Adipocyte (in vitro differentiated cells): ENCODE measurements at regions not wholly inside any gene's neighbourhood (a gene's known extent, or its start where the extent isn't known, plus 50 kb on each side); places are given as distances from the start of the nearest gene placed in this dataset.
"Not testable (repeated sequence)": the region's sequence is repeated elsewhere in the genome, so short reads cannot be mapped to it uniquely, and the experiment has no call there.

Experiments used
- DNase-seq: peaks from one replicate; pipeline ENCODE4 v3.0.0-alpha.2; 2015; ENCODE audit warnings: low read depth
- H3K27me3 ChIP-seq: replicated peaks from 2 replicates; pipeline ENCODE4 v1.7.0; 2013; ENCODE audit warnings: mild to moderate bottlenecking, low read length, moderate library complexity; ENCODE audit not compliant: control insufficient read depth, insufficient read depth
- H3K36me3 ChIP-seq: 2 replicates; pipeline ENCODE4 v1.7.0; 2013; ENCODE audit warnings: low read length, mild to moderate bottlenecking, moderate library complexity; ENCODE audit not compliant: control insufficient read depth, insufficient read depth, severe bottlenecking
- H3K4me1 ChIP-seq: 2 replicates; pipeline ENCODE4 v1.7.0; 2013; ENCODE audit warnings: mild to moderate bottlenecking, low read length, moderate library complexity; ENCODE audit not compliant: control insufficient read depth, insufficient read depth
- H3K4me3 ChIP-seq: 2 replicates; pipeline ENCODE4 v1.7.0; 2013; ENCODE audit warnings: mild to moderate bottlenecking, low read length, moderate library complexity
- H3K9ac ChIP-seq: 2 replicates; pipeline ENCODE4 v1.7.0; 2013; ENCODE audit warnings: mild to moderate bottlenecking, low read length, moderate library complexity
- H3K9me3 ChIP-seq: 2 replicates; pipeline ENCODE4 v1.7.0; 2013; ENCODE audit warnings: mild to moderate bottlenecking, low read length, moderate library complexity; ENCODE audit not compliant: control insufficient read depth

DNA sequence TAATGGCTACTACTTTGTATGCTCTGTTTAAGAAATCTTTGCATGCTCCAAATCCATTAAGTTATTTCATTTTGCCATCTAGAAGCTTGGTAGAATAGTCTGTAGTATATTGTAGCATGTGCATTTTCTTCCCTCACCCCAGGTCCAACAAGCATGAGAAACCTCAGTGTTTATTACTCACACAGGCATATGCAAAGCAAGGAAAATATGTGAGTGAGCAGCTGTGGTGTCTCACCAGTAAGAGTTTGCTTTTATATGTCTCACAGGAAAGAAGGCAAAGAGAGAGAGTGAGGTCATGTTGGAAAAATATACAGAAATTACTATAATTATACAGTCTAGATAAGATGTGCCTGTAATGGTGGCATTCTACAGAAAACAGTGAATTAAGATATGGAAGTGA is 312.5 kb downstream of the C3orf38 start:
- no peaks in the 10 kb centered on the region for H3K4me1 ChIP-seq
- no peaks in the 10 kb centered on the region for H3K9me3 ChIP-seq
- no peak overlapping the region for H3K9ac ChIP-seq
- DNase-seq, result no peak
- H3K4me3 ChIP-seq, result no peak overlapping the region
- H3K36me3 ChIP-seq, result no peaks in the 10 kb centered on the region
- H3K27me3 ChIP-seq, result no peaks in the 10 kb centered on the region

DNA sequence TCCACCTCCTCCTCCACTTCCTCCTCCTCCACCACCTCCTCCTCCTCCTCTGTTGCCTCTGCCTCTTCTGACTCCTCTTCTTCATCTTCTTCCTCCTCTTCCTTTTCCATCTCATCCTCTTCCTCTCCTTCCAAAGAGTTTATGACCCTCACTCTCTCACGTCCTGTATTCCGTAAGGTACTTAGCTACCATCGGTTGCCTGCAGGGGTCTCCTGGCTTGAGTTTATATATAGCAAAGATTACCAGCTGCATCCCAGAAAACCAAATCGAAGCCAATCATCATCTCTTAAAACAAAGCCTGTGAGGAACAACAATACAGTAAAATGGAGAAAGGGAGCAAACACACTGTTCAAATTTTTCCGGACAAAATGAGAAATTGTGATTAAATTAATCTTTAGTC is 317.4 kb downstream of the C3orf38 start:
- Histone ChIP-seq H3K36me3 (no peaks in the 10 kb centered on the region), H3K27me3 (no peaks in the 10 kb centered on the region), H3K9me3 (no peaks in the 10 kb centered on the region), H3K4me1 (no peaks in the 10 kb centered on the region), H3K9ac (no peak overlapping the region), H3K4me3 (no peak overlapping the region)
- no peak for DNase-seq

DNA sequence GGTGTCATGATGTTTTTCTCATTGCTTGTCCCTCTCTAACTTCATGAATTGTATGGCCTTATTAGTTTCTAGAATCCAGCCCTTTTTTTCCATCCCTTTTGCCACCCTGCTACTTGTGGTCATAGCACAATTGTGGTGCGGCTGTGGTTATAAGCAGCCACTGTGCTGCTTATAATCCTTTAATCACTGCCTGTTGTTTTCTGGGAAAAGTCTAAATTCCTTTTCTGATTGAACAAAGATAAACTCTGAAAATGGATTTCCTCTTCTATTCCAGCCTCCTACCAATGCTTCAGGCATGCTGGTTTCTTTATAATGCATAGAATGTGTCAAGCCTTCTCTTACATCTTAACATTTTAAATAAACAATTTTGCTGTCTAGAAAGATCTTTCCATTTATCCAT is 319.5 kb downstream of the C3orf38 start:
- Histone ChIP-seq H3K9ac (no peak overlapping the region), H3K9me3 (no peaks in the 10 kb centered on the region), H3K4me3 (no peak overlapping the region), H3K36me3 (no peaks in the 10 kb centered on the region), H3K4me1 (no peaks in the 10 kb centered on the region), H3K27me3 (no peaks in the 10 kb centered on the region)
- DNase-seq, result no peak

DNA sequence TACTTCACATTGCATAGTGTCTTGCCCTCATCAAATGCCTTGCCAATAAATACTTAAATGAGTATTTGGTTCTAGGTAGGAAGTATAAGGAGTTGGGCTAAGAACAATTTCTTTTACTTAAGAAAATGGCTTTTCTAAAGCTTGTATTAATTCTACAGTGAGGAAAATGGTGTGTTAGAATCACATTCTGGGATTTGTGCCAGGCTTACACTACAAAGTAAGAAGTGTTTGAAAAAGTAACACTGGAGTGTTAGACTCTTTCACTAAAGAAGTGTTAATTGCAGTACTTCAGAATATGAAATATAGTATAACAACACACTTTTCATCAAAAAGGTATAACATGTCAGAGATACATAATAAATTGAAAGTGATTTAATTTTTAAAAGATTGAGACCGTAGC is 328.7 kb downstream of the C3orf38 start:
- no peak for DNase-seq
- Histone ChIP-seq H3K36me3 (no peaks in the 10 kb centered on the region), H3K9me3 (no peaks in the 10 kb centered on the region), H3K27me3 (no peaks in the 10 kb centered on the region), H3K4me1 (no peaks in the 10 kb centered on the region), H3K9ac (no peak overlapping the region), H3K4me3 (no peak overlapping the region)

DNA sequence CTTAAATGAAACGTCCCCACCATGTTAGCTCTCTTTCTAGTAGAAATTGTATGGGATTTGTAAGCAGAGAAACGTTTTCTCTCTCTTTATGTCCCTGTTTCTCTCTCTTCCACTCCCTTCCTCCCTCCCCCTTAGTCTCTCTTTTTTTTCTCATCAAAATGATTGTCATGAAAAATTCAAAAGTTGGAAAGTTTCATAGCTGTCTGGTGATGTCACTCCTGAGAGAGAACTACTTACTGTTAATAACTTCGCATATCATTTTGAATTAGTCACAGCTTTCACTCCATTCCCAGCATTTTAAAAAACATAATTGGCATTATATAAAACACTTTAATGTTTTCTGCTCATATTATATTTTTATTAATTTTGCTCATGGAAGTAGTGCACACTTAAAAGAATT is 331.1 kb downstream of the C3orf38 start:
- Histone ChIP-seq H3K4me1 (no peaks in the 10 kb centered on the region), H3K9ac (no peak overlapping the region), H3K36me3 (no peaks in the 10 kb centered on the region), H3K9me3 (no peaks in the 10 kb centered on the region), H3K27me3 (no peaks in the 10 kb centered on the region), H3K4me3 (no peak overlapping the region)
- DNase-seq, result no peak

DNA sequence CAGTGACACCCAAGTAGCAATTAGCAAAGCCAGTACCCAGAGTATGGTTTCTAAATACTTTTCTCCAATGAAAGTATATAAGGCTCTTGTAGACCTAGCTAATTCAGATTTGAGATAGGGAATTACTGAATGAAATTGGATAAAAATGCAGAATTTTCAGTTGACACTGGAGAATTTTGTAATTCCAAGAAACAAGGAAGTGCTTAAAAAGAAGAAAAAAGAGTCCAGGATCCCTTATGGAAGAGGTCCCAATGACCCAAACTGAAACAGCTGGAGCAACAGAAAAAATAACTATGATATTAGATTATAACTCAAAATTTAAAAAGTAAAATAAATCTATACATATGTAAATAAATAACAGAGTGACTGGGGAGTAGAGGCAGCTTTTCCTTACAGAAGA is 335.2 kb downstream of the C3orf38 start:
- Histone ChIP-seq H3K36me3 (no peaks in the 10 kb centered on the region), H3K9me3 (no peaks in the 10 kb centered on the region), H3K27me3 (no peaks in the 10 kb centered on the region), H3K9ac (no peak overlapping the region), H3K4me1 (no peaks in the 10 kb centered on the region), H3K4me3 (no peak overlapping the region)
- no peak for DNase-seq

DNA sequence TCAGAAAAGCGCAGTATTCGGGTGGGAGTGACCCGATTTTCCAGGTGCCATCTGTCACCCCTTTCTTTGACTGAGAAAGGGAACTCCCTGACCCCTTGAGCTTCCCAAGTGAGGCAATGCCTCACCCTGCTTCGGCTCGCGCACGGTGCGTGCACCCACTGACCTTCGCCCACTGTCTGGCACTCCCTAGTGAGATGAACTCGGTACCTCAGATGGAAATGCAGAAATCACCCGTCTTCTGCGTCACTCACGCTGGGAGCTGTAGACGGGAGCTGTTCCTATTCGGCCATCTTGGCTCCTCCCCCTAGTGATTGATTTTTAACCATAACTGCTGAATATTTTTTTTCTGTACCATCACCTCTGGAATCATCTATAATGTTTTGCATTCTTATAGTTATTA is 359.1 kb downstream of the C3orf38 start:
- not testable (repeated sequence) for H3K4me1 ChIP-seq, H3K36me3 ChIP-seq, H3K4me3 ChIP-seq, DNase-seq, H3K9ac ChIP-seq, H3K9me3 ChIP-seq, H3K27me3 ChIP-seq

DNA sequence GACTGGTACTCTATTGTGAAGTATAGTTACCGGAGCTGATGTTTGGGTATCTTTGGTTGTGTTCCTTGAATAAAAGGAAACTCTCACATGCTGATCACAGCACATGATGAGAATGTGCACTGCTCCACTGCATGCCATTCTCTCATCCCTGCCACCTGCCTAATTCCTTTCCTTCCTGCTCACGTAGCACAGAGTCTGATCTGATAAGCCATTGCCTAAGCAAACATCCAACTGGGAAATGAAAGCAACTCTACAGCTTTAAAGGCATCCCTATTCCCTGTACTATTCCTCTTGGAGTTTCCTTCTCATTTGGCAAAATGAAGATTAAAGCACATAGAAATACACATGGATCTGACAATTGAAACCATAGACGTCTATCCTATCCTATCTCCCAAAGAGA is 359.8 kb downstream of the C3orf38 start:
- no peak for DNase-seq
- no peaks in the 10 kb centered on the region for H3K9me3 ChIP-seq

DNA sequence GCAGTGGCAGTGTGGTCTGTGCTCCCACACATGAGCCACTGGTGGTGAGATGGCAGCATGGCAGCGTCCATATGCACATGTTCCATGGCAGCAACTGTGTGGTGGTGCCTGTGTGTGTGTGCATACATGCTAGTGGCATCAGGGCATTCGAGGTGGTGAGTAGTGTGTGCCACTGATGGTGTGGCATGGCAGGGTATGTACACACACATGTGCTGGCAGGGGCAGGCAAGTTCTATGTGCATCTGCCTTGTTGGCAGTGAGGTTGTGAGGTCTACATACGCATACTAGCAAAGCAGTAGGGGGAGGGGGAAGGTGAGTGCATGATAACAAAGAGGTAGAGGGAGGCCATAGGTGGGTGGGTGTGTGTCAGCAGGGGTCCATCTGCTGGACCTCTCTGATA is 378.7 kb downstream of the C3orf38 start:
- Histone ChIP-seq H3K4me3 (no peak overlapping the region), H3K9me3 (peaks cover 12% of the 10 kb centered on the region), H3K36me3 (no peaks in the 10 kb centered on the region), H3K4me1 (no peaks in the 10 kb centered on the region), H3K9ac (no peak overlapping the region), H3K27me3 (no peaks in the 10 kb centered on the region)
- no peak for DNase-seq

More for the DNA sequence above, 359.8 kb downstream of the C3orf38 start:
- Histone ChIP-seq H3K4me1 (no peaks in the 10 kb centered on the region), H3K27me3 (no peaks in the 10 kb centered on the region), H3K9ac (no peak overlapping the region), H3K4me3 (no peak overlapping the region), H3K36me3 (no peaks in the 10 kb centered on the region)

DNA sequence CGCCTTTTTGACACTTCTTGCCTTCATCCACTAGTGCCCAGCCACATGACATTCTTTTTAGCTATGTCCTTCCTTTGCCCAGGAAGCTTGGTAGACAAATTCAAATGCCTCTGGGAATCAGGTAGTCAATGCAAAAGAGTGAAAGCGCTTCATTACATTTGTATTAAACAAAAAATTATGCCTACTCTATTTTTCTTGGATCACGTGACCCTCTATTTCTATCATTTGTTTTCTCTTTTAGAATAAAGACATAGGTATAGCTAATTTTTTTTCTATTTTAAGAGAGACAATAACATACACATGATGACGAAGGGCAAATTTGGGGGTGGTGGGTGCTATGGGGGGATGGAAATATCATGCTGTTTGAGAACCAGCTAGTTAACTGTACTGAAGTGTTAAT is 384.8 kb downstream of the C3orf38 start:
- H3K4me1 ChIP-seq, result no peaks in the 10 kb centered on the region
- no peak overlapping the region for H3K9ac ChIP-seq
- no peaks in the 10 kb centered on the region for H3K36me3 ChIP-seq
- H3K4me3 ChIP-seq, result no peak overlapping the region
- H3K9me3 ChIP-seq, result no peaks in the 10 kb centered on the region
- no peak for DNase-seq
- no peaks in the 10 kb centered on the region for H3K27me3 ChIP-seq

DNA sequence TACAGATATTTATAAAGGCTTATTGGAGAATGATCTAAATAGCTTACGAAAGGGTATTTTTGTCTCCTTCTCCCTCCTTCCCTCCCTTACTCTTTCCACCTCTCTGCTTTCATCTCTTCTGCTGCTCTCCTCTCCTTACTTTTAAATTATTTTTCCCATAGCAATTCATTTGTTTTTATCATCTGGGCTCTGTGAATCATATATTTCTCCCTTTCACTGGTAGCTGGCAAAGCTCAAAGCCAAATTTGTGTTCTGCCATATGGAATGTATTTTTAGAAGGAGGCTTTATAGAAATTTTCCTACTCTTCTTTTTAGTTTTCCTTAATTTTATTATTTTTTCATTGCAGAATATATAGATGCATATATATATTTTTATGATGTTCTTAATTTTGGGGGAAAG is 385.8 kb downstream of the C3orf38 start:
- Histone ChIP-seq H3K4me1 (no peaks in the 10 kb centered on the region), H3K9ac (no peak overlapping the region), H3K9me3 (no peaks in the 10 kb centered on the region), H3K4me3 (no peak overlapping the region), H3K36me3 (no peaks in the 10 kb centered on the region), H3K27me3 (no peaks in the 10 kb centered on the region)
- DNase-seq, result no peak

DNA sequence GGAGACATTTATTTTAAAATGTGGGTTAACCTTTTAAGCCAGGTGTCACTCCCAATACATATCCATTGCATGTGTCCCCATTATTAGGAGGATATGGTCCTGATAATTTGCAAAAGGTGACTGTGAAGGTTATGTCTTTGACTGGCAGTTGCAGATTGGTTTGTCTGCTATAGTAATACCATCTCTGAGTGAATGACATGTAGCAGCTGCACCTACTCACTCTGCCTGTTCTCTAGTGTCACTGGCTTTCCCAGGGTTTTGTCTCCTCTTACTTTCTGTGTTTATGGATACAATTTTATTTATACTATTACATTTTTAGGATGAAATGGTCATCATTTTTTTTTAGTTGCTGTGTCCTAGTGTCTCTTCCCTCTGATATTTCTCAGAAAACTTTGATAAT is 393.2 kb downstream of the C3orf38 start:
- Histone ChIP-seq H3K27me3 (no peaks in the 10 kb centered on the region), H3K4me3 (no peak overlapping the region), H3K4me1 (no peaks in the 10 kb centered on the region), H3K9me3 (no peaks in the 10 kb centered on the region), H3K36me3 (no peaks in the 10 kb centered on the region), H3K9ac (no peak overlapping the region)
- DNase-seq, result no peak
